Fibroblast of lung (primary cell): ENCODE measurements at regions not wholly inside any gene's neighbourhood (a gene's known extent, or its start where the extent isn't known, plus 50 kb on each side); places are given as distances from the start of the nearest gene placed in this dataset.

ENCODE experiments used
- CTCF ChIP-seq, 2 donors: IDR thresholded peaks in 1 of 2; conservative IDR thresholded peaks in 1 of 2; 1 replicate in 1 of 2; 2 replicates in 1 of 2; pipeline ENCODE4 v1.5.1; 2011 to 2012; ENCODE audit warnings: low read length in 2 of 2, control low read depth in 1 of 2, inconsistent platforms in 1 of 2, low read depth in 1 of 2, mild to moderate bottlenecking in 1 of 2
- EZH2 ChIP-seq: IDR thresholded peaks from 2 replicates; pipeline ENCODE4 v1.5.1; 2012; ENCODE audit warnings: low read length, control low read depth, mild to moderate bottlenecking; ENCODE audit errors: missing control alignments

- TF ChIP-seq CTCF (conservative IDR thresholded peaks at IDR 0.05 in 1 of 2, IDR thresholded peaks at IDR 0.05 in 1 of 2; ENCODE audit: low read depth in 1 of 2, low read length in 2 of 2): no peak
- TF ChIP-seq EZH2: no peak
Measured at GRCh38 chr13:73872397-73872796, 261.8 kb downstream of the KLF12 start.
